ENCODE measurements at regions not wholly inside any gene's neighbourhood (a gene's known extent, or its start where the extent isn't known, plus 50 kb on each side); places are given as distances from the start of the nearest gene placed in this dataset.

DNA sequence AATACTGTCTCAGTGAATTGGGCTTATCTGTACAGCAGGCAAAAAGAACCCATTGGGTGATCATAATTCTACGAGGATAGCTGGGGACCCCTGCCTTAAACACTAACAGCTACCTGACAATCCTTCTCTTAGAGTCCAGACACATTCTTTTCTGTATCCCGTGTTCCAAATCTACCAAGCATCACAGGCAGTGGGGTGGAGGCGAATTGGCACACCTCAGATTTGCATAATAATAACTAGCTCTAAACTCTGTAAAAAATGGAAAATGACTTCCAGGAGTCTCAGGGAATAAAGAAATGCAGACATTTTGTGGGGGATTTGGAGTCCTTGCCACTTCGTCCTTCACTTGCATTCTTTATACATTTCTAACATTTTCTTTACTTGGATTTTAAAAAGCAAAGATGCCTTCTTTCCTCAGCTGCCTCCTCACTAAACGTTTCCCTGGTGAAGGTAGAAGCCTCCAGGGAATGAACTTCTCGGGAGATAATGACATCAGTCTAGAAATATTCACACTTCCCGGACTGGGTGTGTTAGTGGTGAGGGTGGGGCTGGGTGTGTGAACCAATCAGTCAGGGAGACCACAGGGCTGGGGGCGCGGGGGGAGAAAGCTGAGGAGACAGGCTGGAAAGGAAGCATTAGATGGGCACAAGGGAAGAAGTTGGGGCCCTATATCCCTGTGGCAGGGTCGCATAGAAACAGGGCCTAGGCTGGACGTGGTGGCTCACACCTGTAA lies 59.1 kb upstream of the BOD1L2 start:
- DNase-seq (ENCODE audit: low read depth) (no peak), FAIRE-seq (no peak)
- Histone ChIP-seq H3K79me2 (ENCODE audit: insufficient read depth, low read length) (no peaks in the 10 kb centered on the region), H3K9me3 (ENCODE audit: insufficient read depth, low read depth, low read length) (no peaks in the 10 kb centered on the region), H3K27ac (ENCODE audit: low read depth, low read length) (no peak overlapping the region), H3K4me3 (ENCODE audit: insufficient read depth, low read depth, low read length) (no peak overlapping the region), H3K9ac (ENCODE audit: low read length) (no peak overlapping the region), H3K4me1 (ENCODE audit: insufficient read depth, low read length) (no peaks in the 10 kb centered on the region), H3K4me2 (ENCODE audit: low read length) (no peak overlapping the region), H3K27me3 (ENCODE audit: insufficient read depth, low read length) (no peaks in the 10 kb centered on the region), H3K36me3 (ENCODE audit: insufficient read depth, low read length) (no peaks in the 10 kb centered on the region), H4K20me1 (ENCODE audit: insufficient read depth, low read length) (no peaks in the 10 kb centered on the region), H2AFZ (ENCODE audit: low read depth, low read length) (no peak overlapping the region)
- Mint-ChIP-seq H3K4me1 (ENCODE audit: low read depth, unreplicated experiment) (peaks cover 8% of the 10 kb centered on the region), H3K27me3 (ENCODE audit: low read depth, unreplicated experiment) (peaks cover 23% of the 10 kb centered on the region), H3K27ac (ENCODE audit: unreplicated experiment) (peak overlapping the region; percentile 29), H3K9me3 (ENCODE audit: unreplicated experiment) (peaks cover 6% of the 10 kb centered on the region), H3K4me3 (ENCODE audit: unreplicated experiment) (no peak overlapping the region), H3K36me3 (ENCODE audit: low read depth, unreplicated experiment) (no peaks in the 10 kb centered on the region)
- TF ChIP-seq EZH2 (IDR thresholded peaks at IDR 0.05; ENCODE audit: insufficient read depth, low read length) = no peak
- TF ChIP-seq CTCF (IDR thresholded peaks at IDR 0.05; ENCODE audit: insufficient read depth, low read depth, low read length) = no peak

- Histone ChIP-seq H3K27ac (ENCODE audit: low read depth, low read length) (no peak overlapping the region), H3K9ac (ENCODE audit: low read length) (no peak overlapping the region), H2AFZ (ENCODE audit: low read depth, low read length) (no peak overlapping the region), H3K4me3 (ENCODE audit: insufficient read depth, low read depth, low read length) (no peak overlapping the region), H3K4me1 (ENCODE audit: insufficient read depth, low read length) (no peaks in the 10 kb centered on the region), H3K79me2 (ENCODE audit: insufficient read depth, low read length) (no peaks in the 10 kb centered on the region), H3K4me2 (ENCODE audit: low read length) (no peak overlapping the region), H4K20me1 (ENCODE audit: insufficient read depth, low read length) (no peaks in the 10 kb centered on the region), H3K9me3 (ENCODE audit: insufficient read depth, low read depth, low read length) (no peaks in the 10 kb centered on the region), H3K36me3 (ENCODE audit: insufficient read depth, low read length) (no peaks in the 10 kb centered on the region), H3K27me3 (ENCODE audit: insufficient read depth, low read length) (no peaks in the 10 kb centered on the region)
- Mint-ChIP-seq H3K4me1 (ENCODE audit: low read depth, unreplicated experiment) (peaks cover 8% of the 10 kb centered on the region), H3K27ac (ENCODE audit: unreplicated experiment) (no peak overlapping the region), H3K4me3 (ENCODE audit: unreplicated experiment) (no peak overlapping the region), H3K27me3 (ENCODE audit: low read depth, unreplicated experiment) (peaks cover 29% of the 10 kb centered on the region), H3K36me3 (ENCODE audit: low read depth, unreplicated experiment) (no peaks in the 10 kb centered on the region), H3K9me3 (ENCODE audit: unreplicated experiment) (peaks cover 5% of the 10 kb centered on the region)
- no peak for DNase-seq (ENCODE audit: low read depth)
- TF ChIP-seq EZH2 (IDR thresholded peaks at IDR 0.05; ENCODE audit: insufficient read depth, low read length) = no peak
- TF ChIP-seq CTCF (IDR thresholded peaks at IDR 0.05; ENCODE audit: insufficient read depth, low read depth, low read length) = no peak
- FAIRE-seq = no peak
Measured at GRCh38 chr18:57088883-57089282, 58.0 kb upstream of the BOD1L2 start.

- Histone ChIP-seq H3K4me3 (ENCODE audit: insufficient read depth, low read depth, low read length) (no peak overlapping the region), H3K9ac (ENCODE audit: low read length) (no peak overlapping the region), H3K4me2 (ENCODE audit: low read length) (no peak overlapping the region), H3K27me3 (ENCODE audit: insufficient read depth, low read length) (no peaks in the 10 kb centered on the region), H3K79me2 (ENCODE audit: insufficient read depth, low read length) (no peaks in the 10 kb centered on the region), H3K36me3 (ENCODE audit: insufficient read depth, low read length) (no peaks in the 10 kb centered on the region), H3K4me1 (ENCODE audit: insufficient read depth, low read length) (no peaks in the 10 kb centered on the region), H4K20me1 (ENCODE audit: insufficient read depth, low read length) (no peaks in the 10 kb centered on the region), H2AFZ (ENCODE audit: low read depth, low read length) (no peak overlapping the region), H3K27ac (ENCODE audit: low read depth, low read length) (no peak overlapping the region), H3K9me3 (ENCODE audit: insufficient read depth, low read depth, low read length) (no peaks in the 10 kb centered on the region)
- Mint-ChIP-seq H3K27ac (ENCODE audit: unreplicated experiment) (no peak overlapping the region), H3K4me3 (ENCODE audit: unreplicated experiment) (no peak overlapping the region), H3K36me3 (ENCODE audit: low read depth, unreplicated experiment) (no peaks in the 10 kb centered on the region), H3K9me3 (ENCODE audit: unreplicated experiment) (peaks cover 4% of the 10 kb centered on the region), H3K27me3 (ENCODE audit: low read depth, unreplicated experiment) (peaks cover 29% of the 10 kb centered on the region), H3K4me1 (ENCODE audit: low read depth, unreplicated experiment) (peaks cover 8% of the 10 kb centered on the region)
- FAIRE-seq (no peak), DNase-seq (ENCODE audit: low read depth) (no peak)
- TF ChIP-seq EZH2 (IDR thresholded peaks at IDR 0.05; ENCODE audit: insufficient read depth, low read length) (no peak), CTCF (IDR thresholded peaks at IDR 0.05; ENCODE audit: insufficient read depth, low read depth, low read length) (no peak)
Measured at GRCh38 chr18:57089702-57090101, 57.2 kb upstream of the BOD1L2 start.
